Stimulated activated CD4-positive, alpha-beta T cell treated with anti-CD3 and anti-CD28 coated beads, Interleukin-4, amount 100 ng/mL, for 1 hour (primary cell): ENCODE measurements at regions not wholly inside any gene's neighbourhood (a gene's known extent, or its start where the extent isn't known, plus 50 kb on each side); places are given as distances from the start of the nearest gene placed in this dataset.
"Not testable (repeated sequence)": the region's sequence is repeated elsewhere in the genome, so short reads cannot be mapped to it uniquely, and the experiment has no call there.

Source experiments
- DNase-seq: peaks from one replicate; pipeline ENCODE4 v3.0.0-alpha.2; 2020

DNA sequence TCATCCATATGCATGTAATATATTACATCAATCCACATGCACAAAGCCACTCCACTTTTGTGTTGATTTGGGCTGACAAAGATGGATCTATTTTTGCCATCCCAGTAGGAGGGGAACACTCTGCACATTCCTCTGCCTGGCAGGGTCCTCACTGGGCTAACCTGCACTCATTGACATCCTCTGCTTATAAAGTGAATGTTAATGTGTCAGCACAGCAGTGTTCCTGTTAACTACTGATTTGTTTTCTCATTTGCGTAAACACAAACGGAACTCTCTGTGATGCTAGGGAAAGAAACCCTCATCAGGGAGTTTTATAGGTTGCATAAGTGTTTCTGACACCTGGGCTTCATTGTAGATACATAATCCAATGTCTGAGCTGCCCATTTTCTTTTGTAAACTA is 826.0 kb downstream of the RAB28 start:
- DNase-seq = no peak

DNA sequence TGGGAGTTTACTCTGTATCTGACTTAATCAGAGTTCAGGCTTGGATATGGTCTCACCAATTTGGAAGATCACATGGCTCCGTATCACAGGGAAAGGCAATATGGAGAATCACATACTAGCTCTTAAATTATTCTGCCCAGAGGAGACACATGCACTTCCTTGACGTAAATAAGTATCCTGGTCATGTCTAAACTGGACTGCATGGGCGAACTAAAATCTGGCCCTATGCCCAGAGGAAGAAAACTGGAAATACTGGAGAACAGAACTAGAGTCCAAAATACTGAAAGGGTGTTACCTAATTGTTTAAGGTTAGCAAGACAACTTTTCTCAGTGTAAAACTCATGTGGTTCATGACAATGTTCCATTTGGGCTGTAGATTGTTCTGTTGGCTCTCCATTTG is 832.3 kb downstream of the RAB28 start:
- DNase-seq = no peak

DNA sequence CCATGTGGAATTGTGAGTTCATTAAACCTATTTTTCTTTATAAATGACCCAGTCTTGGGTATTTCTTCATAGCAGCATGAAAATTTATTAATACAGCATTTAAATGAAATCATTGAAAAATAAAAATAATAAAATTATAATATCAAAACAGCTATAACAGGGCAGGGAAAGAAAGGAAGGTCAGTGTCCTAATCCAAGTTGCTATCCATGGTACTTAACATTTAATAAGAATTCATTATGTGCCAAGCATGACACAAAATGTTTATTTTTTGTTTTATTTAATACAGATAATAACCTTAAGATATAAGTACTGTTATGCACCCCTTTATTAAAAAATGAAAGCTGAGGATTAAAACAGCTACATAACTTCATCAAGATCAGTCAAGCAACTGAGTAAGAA is 838.4 kb downstream of the RAB28 start:
- DNase-seq = no peak

DNA sequence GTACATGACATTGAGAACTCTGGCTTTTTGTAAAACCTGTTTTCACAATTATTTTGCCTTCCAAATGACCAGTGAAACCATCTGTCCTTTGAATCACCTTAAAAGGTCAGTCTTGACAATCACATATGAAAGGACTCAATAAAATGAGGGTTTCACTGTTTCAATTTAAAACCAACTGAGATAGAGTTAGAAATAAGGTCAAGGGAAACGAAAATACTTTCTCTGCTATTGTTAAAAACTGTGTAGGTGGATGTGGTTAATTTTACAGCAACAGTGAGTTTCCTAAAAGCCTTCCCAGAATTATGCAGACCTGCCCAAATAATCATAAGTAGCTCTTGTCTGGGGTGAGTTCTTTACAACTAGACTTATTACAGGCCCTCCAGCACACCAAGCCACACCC is 839.9 kb downstream of the RAB28 start:
- DNase-seq = no peak

GRCh38 chr4:12636191-12636590 is 847.9 kb downstream of the RAB28 start:
- no peak for DNase-seq

- no peak for DNase-seq
These were observed 848.5 kb downstream of the RAB28 start for GRCh38 chr4:12635629-12636028.

DNA sequence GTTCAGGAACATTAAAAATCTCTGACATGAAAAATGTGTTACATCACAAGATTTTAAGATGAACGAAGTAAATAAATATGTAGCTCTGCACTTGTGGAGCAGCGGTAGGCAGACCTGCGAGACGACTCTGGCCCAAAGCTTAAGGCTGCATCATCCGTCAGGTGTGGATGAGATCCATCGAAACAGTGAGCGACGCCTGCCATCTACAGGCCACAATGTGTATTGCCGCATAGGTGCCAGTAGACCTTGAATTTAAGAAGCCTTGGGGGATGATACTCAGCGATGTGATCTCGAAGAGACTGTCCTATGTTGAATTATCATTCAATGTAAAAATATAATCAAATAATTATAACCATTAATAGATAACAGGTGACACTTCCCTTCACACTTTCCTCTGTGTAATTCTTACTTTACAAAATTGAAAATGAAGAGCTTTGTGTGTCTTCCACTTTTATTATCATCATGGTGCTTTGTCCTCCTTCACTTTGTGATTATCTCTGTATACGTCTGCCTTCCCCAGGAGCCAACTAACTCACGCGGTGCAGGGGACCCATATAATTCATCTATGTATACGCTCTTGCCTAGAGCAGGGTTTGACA is 851.0 kb downstream of the RAB28 start:
- DNase-seq = peak; percentile 69

DNA sequence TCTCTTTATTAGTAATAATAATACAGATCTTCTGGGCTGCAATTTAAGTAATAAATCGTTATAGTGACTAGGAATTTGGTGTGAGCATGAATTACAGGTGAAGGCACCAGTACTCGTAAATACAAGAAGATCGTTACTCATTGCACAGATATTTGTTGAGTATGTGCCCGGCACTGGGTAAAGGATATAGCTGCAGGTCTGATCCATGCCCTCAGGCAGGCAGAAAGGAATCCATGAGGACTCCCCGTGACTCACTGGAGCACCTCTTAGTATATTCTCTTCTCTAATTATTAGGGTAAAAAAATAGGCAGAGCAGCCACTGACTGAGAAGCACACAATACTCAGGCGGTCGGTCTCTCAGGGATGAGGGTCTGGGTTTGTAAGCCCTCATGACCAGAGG is 868.3 kb downstream of the RAB28 start:
- DNase-seq = no peak

- DNase-seq = no peak
These were observed 871.3 kb downstream of the RAB28 start for GRCh38 chr4:12612876-12613275.

GRCh38 chr4:12609212-12609875 is 874.8 kb downstream of the RAB28 start:
- not testable (repeated sequence) for DNase-seq

- no peak for DNase-seq
These were observed 888.2 kb downstream of the RAB28 start for GRCh38 chr4:12595986-12596385.

DNA sequence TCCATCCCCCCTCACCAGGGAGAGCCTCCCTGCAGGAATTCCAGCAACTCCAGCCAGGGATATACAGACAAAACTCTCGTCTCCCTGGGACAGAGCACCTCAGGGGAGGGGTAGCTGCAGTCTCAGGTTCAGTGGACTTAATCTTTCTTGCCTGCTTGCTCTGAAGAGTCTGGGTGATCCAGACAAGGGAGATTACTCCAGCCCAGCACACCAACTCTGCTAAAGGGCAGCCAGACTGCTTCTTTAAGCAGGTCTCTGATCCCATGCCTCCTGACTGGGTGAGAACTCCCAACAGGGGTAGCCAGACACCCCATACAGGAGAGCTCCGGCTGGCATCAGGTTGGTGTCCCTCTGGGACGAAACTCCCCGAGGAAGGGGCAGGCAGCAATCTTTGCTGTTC is 888.7 kb downstream of the RAB28 start:
- DNase-seq = no peak

DNA sequence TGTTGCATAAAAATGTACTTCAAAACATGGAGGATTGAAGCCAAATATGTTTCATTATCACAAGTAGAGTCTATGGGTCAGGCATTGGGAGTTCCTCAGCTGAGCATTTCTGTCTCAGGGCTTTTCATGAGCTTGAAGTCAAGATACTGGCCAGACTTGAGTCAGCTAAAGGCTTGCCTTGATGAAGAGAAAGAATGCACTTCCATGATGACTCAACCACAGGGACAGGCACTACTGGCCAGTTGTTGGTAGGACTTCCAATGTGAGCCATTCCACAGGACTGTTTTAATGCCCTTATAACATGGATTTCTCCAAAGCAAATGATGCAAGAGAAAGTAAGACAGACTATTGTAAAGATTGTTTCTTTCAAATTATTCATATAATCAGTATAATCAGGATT is 895.6 kb downstream of the RAB28 start:
- DNase-seq = no peak

DNA sequence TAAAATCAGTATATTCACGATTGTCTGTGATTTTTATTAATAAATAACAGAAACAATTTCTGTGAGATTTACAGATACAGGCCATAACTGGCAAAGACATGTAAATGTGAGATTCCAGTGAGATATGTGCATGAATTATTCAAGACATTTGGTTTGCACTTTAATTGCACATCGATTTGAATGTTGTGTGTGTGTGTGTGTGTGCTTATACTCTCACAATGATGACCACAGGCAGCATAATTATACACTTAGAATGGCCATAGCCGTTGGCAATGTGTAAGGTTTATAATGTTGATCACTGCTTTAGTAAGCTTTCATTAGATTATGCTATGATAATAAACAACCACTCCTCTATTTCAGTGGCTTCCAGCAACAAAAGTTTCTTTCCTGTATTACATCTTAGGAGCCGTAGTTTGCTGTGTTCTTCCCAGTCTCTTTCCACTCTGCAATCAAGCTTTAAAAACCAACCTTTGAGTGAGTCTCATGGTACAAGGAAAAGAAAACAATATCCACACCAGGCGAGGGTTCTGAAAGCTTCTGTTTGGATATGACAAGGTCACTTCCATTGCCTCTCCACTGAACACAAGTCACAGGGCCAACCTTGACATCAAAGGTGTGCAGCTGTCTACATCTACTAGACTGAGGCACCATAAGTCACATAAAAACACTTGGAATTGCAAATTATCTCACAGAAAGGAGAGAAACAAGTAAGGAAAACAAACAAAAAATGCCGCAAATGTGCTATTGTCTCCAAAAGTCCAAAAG is 897.7 kb downstream of the RAB28 start:
- no peak for DNase-seq

DNA sequence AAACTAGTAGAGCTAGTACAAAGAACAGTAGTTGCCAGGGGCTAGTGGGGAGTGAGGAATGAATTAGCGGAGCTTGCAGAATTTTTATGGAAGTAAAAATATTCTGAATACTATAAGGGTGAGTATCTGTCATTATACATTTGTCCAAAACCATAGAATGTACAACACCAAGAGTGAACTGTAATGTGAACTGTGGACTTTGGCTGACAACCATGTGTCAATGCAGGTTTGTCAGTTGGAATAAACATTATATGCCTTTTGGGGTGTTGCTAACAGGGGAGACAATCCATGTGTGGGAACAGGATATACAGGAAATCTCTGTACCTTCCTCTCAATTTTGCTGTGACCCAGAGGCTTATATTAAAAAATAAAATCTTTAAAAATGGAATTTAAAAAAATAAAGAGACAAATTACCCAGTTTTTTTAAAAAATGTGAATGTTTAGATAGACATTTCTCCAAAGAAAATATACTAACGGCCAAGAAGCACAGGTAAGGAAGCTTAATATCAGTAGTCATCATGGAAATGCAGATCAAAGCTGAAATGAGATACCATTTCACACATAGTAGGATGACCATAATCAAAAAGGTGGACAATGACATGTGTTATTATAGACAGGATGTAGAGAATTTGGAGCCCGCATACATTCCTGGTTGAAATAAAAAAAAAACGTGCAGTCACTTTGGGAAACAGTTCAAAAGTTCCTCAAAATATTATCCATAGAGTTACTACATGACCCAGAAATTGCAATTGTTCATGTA is 899.8 kb downstream of the RAB28 start:
- no peak for DNase-seq

GRCh38 chr4:12583275-12583674 is 900.9 kb downstream of the RAB28 start:
- no peak for DNase-seq

DNA sequence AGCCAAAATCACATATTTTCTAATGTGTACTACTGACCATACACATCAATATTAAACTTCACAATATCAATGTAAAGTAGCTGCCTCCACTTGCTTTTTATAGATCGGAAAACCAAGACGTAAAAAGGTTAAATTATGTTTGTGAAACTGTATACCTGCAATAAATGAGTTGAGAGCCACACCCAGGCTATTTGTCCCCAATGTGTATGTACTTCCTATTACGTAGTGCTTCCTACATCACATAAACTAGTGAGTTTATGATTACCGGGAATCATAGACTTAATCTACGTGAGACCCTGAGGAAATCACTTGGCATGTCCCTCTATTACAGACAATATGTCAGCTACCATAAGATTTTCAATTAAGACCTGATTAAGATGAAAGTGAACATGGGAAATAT is 903.4 kb downstream of the RAB28 start:
- no peak for DNase-seq

DNA sequence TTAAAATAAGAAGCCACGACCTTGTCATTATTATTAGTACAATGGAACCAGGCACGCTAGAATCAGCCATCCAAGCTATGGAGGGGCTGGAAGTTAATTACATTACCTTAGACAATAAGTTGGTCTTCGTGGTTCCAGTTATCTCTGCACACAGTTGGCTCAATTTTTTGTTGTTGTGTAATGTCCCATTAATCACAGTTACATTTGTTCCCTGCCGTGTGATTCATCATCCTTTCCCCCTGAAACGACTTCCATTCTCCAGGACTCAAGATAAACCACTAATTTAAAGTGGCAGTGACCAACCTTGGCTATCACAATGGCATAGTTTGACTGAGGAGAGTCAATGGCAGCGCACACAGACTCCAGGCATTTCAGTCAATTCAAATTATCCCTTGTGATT is 905.0 kb downstream of the RAB28 start:
- DNase-seq = no peak

DNA sequence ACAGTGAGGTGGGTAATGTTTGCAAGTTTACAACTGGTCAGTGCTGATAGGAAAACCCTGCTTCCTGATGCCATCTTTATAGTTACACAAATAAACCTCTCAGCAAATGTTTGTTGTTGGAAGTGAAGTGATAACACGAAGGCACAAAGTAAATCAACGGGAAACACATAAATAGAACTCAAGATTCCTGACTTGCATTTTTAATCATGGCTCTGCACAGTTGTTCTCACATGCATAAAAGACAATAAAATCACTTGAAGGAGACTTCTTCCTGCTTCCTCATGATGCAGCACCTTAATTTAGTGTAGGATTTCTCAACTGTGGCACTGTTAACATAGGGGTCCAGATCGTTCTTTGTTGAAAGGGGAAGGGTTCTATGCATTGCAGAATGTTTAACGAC is 907.7 kb downstream of the RAB28 start:
- DNase-seq = no peak

- DNase-seq = no peak
These were observed 910.4 kb downstream of the RAB28 start for GRCh38 chr4:12573716-12574115.

DNA sequence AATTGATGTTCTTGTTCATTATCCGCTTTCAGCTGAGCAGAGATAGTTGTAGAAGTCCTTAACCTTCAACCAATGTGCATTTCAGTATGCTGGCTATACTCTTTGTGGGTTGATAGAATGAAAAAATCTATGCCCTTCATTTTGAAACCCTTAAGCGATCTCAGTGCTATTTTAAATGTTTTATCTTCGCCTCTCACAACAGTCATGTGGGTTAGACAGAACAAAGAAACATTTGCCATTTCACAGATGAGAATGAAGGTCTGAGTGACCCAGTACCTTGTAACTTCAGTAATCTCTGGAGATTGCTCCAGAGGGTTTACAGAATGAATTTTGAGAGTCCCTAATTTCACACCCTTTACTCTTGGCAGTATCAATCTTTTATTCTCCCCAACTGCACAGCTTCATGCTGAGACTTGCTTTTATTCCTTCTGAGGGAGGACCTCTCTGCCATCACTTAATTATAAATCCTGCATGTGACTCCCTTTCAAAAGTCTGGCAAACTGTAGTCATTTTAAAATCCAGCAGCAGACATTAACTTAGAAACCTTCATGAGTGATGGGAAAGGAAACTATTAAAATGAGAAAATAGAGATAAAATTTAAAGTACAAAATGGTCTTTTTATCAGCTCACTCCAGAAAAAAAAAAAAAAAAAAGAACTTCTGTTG is 921.5 kb downstream of the RAB28 start:
- DNase-seq = no peak

- no peak for DNase-seq
These were observed 922.1 kb downstream of the RAB28 start for GRCh38 chr4:12562021-12562420.

- DNase-seq = no peak
These were observed 929.1 kb downstream of the RAB28 start for GRCh38 chr4:12555011-12555410.
